ENCODE measurements at regions not wholly inside any gene's neighbourhood (a gene's known extent, or its start where the extent isn't known, plus 50 kb on each side); places are given as distances from the start of the nearest gene placed in this dataset.
"Not testable (repeated sequence)": the region's sequence is repeated elsewhere in the genome, so short reads cannot be mapped to it uniquely, and the experiment has no call there.

- not testable (repeated sequence) for TF ChIP-seq CTCF (IDR thresholded peaks at IDR 0.05; ENCODE audit: insufficient read depth, low read depth, low read length); EZH2 (IDR thresholded peaks at IDR 0.05; ENCODE audit: insufficient read depth, low read length)
Measured at GRCh38 chr3:73147479-73147878, 86.0 kb downstream of the EBLN2 start.
